NCI-H774 (cell line): ENCODE measurements at regions not wholly inside any gene's neighbourhood (a gene's known extent, or its start where the extent isn't known, plus 50 kb on each side); places are given as distances from the start of the nearest gene placed in this dataset.
"Not testable (repeated sequence)": the region's sequence is repeated elsewhere in the genome, so short reads cannot be mapped to it uniquely, and the experiment has no call there.

Source experiments
- DNase-seq: peaks from one replicate; lab custom pipeline; 2025; lab: John Stamatoyannopoulos, UW

DNA sequence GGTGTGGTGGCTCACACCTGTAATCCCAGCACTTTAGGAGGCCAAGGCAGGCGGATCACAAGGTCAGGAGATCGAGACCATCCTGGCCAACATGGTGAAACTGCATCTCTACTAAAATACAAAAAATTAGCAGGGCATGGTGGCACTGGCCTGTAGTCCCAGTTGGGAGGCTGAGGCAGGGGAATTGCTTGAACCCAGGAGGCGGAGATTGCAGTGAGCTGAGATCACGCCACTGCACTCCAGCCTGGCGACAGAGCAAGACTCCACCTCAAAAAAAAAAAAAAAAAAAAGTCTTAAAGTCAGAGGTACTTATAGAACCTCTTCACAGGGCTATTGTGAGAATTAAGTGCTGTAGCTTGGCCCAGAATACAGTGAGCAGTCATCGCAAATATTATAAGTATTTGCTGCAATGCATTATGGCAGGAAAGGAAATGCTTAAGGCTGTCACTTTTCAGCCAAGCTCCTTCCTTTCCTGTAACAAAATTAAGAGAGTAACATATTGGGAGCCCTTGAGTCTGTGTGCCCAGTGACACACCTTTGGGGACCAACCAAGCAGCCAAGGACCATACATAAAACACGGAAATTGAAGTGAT, 110.9 kb upstream of the HAND1 start:
- DNase-seq, result not testable (repeated sequence)

DNA sequence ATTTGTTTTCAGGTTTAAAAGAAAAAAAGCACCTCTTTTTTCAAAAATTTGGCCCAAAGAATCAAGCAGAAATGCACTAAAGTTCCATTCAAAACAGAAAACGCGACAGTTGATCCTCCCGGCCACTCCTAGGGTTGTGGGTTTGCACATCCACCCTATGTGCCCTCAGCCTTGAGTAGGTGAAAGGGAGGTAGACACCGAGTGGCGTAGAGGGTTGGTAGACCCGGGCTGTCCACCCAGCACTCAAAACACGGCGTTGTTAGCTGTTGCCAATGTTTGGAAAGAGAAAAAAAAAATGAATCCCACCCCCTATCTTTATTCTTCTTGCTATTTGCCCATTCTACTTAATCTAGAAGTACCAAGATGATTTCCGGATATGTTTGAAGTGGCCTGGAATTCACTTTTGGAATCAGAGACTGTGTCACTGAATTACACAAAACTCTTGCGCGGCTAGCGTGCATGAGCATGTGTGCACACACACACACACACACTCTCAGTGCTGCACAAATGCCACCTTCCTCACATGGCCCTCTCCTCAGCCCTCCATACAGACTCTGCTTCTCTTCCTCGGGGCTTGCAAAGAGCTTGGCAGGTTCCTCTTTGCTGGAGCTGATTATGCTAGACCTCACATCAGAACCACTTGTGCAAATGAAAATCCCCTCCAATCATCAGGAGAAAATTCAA, 110.2 kb upstream of the HAND1 start:
- no peak for DNase-seq

DNA sequence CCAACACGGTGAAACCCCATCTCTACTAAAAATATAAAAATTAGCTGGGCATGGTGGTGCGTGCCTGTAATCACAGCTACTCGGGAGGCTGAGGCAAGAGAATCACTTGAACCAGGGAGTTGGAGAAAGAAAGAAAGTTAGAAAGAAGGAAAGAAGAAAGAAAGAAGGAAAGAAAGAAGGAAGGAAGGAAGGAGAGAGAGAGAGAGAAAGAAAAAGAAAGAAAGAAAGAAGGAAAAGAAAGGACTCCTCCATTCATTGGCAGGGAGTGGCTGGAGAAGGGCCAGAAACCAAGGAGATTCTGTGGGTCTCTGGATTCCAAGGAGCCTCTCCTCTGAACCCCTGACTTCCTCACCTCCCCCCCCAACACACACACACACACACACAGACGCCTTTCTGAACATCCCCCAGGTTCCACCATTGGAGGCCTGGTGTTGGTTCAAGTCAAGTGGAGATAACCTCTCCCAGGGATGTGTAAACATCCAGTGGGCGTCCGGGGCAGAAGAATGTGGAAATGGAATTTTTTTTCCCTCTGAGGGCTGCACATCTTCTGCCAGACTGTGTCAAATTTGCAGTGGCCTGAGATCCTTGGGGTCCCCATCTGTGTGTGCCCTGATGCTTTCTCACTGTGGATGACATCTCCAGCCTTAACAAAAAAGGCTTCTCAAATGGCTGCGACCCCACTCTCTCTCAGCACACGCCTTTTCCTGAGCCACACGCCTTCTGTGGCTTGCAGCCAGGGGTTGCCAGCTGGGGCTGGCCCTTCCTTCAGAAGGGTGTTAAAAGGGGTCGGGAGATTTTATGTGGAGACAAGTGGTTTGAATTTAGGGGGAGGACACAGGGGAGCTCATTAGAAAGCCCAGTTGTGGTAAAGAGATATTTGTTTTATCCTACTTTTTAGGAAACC, 109.3 kb upstream of the HAND1 start:
- no peak for DNase-seq

DNA sequence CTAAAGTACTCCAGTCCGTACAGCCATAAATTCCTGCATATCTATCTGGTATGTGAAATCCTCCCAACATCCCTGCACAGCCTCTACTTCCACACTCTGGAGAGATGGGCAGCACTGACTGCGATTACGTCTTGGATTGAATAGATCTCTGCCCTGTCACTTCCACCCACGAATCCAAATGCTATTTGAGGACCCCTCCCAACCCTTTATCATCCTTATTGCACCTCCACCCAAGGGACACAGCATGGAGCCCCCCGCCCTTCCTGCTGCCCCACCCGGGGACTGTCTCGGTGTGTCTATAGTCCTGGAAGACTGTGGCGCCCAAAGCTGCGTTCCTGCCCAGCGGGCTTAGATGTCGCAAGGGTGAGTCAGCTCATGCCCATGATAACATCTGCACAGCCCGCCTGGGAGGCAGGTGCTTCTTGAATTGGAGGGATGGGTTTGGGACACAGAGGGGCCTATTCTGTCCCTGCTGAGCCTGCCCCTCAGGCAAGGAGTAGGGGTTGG, 105.7 kb upstream of the HAND1 start:
- DNase-seq, result no peak

DNA sequence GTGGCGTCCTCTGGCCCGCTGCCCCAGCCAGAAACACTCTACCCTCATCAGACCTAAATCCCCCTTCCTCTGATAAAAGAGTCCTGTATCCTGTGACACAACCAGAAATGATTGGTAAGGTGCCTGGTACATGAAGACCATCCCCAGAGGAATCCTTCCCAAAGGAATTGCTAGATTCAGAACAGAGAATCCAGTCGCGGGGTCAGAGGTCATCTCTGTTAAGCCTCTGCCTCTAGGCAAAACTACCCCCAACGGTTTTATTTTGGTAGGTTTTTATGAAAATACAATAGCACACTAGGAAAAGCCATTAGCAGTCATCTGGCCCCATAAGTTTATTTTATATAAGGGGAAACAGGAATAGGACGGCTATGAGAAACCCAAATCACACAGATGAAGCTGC, 102.4 kb upstream of the HAND1 start:
- DNase-seq, result no peak

DNA sequence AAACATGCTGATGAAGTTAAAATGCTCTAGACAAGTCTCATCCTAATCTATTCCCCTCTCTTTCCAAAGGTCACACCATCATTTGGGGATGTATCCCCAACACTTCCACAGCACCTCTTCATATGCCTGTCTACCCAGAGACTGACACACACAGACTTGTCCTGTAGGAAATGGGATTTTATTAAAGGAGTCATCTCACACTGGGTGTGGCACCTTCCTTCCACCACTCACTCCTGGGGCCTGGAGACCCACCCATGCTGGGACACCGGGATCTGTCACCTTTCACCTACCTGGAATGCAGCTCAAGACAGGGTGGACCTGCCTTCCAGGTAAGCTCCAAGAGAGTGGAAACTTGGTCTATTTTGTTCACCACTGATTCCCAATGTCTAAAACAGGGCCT, 99.4 kb upstream of the HAND1 start:
- DNase-seq, result no peak

DNA sequence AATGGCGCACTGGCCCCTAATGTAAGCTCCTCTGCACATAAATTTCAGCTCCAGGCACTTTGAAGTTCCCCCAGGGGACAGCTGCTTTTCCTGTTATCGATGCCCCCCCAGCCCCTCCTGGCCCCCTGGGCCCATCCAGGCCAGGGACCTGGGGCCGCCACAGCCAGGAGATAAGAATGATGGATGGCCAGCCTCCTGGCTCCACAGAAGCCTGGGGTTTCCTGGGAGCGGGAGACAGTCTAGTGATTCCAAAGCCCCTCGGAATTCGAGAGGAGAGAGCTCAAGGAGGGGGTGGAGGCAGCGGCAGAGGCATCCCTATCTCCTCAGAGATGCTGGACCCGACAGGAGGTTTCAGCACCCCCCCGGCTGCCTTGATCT, 98.4 kb upstream of the HAND1 start:
- DNase-seq, result no peak

- DNase-seq, result no peak
Observed at GRCh38 chr5:154575546-154576428, 97.8 kb upstream of the HAND1 start.

GRCh38 chr5:154573011-154573410, 95.0 kb upstream of the HAND1 start:
- no peak for DNase-seq

DNA sequence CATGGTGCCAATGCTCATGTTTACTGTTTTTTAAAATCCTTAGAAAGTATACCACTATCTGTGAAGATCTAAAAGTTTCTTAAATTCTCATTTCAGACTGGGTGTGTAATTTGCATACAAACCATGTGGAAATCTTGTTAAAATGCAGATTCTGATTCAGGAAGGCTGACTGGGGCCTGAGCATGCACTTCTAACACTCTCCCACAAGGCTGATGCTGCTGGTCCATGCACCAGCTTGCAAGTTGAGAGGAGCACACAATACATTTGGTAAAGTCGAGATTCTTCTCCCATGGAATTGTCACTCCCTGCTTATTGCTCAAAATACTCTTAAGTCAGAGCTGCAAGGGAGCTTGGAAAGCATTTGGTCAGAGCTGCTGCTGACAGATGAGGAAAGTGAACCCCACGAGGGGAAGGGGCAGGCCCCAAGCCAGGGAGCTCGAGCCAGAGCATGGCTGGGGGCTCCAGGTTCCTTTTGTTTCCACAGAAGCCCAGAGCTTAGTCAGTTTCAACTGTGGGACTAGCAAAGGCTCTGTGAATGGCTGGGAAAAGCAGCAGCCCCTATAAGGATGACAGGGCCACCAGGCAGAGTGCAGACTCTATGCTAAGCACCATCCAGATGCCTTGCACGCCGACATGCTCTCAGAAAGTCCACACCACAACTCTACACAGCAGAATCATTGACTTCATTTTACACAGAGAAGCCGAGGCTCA, 93.5 kb upstream of the HAND1 start:
- DNase-seq, result no peak

DNA sequence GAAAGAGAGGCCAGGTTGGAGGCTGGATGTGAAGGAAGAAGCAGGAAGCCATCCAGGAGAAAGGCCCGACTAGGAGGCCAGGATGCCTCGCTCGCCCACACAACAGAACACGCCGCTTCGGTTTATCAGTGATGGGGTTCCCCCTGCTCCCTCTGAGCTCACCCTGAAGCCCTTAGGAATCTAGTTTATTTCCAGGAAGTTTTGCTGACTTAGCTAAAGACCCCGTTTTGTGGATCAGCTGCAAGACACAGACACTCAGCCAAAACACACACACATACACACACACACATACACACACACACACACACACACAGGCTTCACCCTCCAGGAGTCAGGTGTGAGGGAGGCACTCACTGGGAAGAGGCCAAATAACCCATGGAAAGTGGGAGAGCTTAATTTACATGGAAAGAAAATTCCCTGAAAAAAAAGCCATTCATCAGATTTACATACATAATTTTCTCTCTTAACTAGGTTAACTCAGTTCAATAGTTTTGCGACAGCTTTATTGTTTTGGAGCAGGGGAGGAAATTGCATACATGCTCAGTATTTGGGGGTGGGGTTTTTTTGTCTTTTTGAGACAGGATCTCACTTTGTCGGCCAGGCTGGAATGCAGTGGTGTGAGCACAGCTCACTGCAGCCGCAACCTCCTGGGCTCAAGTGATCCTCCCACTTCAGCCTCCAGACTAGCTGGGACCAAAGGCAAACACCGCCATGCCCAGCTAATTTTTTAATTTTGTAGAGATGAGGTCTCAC, 92.7 kb upstream of the HAND1 start:
- no peak for DNase-seq

DNA sequence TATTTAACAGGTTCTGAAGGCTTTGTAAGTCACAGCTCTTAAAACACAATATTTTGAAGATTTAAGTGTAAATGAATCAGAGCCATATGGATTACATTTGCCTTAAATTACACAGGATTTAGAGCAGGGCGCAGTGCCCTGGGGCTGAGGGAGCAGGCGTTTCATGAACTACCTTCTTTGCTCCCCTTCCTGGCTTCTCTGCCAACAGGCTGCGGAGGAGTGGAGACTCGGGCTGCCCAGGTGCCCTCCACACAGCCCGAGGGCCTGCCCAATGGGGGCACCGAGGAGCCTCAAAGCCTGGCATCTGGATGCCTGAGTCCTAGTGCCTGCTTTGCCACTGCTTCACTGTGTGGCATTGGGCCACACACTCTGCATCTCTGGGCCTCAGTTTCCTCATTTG, 90.6 kb upstream of the HAND1 start:
- no peak for DNase-seq

- no peak for DNase-seq
Observed at GRCh38 chr5:154567155-154567554, 89.1 kb upstream of the HAND1 start.

DNA sequence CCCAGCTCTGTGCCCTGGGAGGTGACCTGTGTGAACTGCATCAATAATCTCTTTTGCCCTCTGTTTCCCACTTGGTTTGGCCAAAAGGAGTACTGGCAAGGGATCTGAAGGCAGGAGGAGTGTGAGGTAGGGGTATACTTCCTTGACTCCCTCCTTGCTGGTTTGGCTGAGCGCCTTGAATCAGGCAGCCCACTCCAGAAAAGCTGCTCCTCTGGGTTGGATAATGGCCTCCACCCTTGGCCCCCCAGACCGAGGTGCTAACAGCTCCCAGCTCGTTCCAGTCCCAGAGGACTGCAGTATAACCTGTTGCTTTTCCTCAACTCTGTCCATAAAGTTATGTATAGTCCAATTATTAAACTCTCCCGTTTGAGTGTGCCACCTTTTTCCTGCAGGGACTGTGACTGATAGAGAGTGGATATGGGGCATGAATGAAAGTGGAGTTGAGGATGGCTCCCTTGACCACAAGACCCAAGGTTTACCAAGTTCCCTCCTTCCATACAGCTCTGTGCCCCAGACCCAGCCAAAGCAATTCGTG, 88.2 kb upstream of the HAND1 start:
- no peak for DNase-seq

DNA sequence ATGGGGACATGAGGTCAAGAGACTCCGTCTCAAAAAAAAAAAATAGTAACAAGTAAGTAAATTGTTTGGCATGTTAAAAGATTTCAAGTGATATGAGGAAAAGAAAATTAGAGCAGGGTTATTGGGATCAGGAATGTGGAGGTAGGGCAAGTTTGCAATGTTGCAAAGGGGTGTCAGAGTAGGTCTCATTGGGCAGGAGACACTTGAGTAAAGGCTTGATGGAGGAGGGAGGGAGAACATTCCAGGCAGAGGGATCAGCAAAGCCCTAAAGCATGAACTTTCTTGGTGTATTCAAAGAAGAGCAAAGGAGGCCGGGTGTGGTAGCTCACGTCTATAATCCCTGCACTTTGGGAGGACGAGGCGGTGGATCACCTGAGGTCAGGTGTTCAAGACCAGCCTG, 87.1 kb upstream of the HAND1 start:
- no peak for DNase-seq

- no peak for DNase-seq
Observed at GRCh38 chr5:154562244-154562880, 84.3 kb upstream of the HAND1 start.

- no peak for DNase-seq
Observed at GRCh38 chr5:154559398-154560276, 81.6 kb upstream of the HAND1 start.

- DNase-seq, result no peak
Observed at GRCh38 chr5:154557548-154557947, 79.5 kb upstream of the HAND1 start.

DNA sequence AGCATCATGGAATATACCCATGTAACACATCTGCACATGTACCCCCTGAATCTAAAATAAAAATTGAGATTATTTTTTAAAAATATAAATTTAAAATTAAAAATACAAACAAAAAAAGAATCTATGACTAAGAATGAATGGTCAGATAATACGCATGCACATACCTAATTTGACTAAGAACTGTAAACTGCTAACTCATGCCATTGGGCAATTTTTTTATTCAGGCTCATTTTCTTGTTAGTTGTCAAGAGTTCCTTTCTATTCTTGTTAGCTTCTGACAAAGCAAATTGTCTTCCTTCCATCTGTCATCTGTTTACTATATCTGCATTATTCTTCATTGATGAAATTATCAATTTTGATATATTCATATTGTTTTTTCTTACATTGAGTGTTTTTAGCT, 69.5 kb upstream of the HAND1 start:
- DNase-seq, result no peak
